Thyroid gland (tissue), 4 donors: ENCODE measurements at regions not wholly inside any gene's neighbourhood (a gene's known extent, or its start where the extent isn't known, plus 50 kb on each side); places are given as distances from the start of the nearest gene placed in this dataset.
A peak's percentile ranks its signal among the peaks of the same experiment; 100 is the strongest.

Experiments used
- DNase-seq, 2 donors: peaks; one replicate each; pipeline ENCODE4 v3.0.0-alpha.2; 2019
- H3K27ac ChIP-seq, 3 donors: fragments of 200-600 bp; sonication (generic); 1 replicate in 2 of 3; 2 replicates in 1 of 3; pipeline ENCODE4 v1.5.1; 2016 to 2019; ENCODE audit warnings: mild to moderate bottlenecking in 1 of 3, moderate library complexity in 1 of 3
- H3K27me3 ChIP-seq: fragments of 200-600 bp; sonication (generic); one replicate; pipeline ENCODE4 v1.5.1; 2019
- H3K36me3 ChIP-seq, 2 donors: fragments of 200-600 bp; sonication (generic); one replicate each; pipeline ENCODE4 v1.5.1; 2016 to 2019
- H3K4me1 ChIP-seq, 2 donors: fragments of 200-600 bp; sonication (generic); one replicate each; pipeline ENCODE4 v1.5.1; 2017 to 2019
- H3K4me3 ChIP-seq, 3 donors: fragments of 200-600 bp; sonication (generic); replicated peaks in 1 of 3; 1 replicate in 2 of 3; 2 replicates in 1 of 3; pipeline ENCODE4 v1.5.1; 2016; ENCODE audit warnings: mild to moderate bottlenecking in 1 of 3
- H3K9me3 ChIP-seq: fragments of 200-600 bp; sonication (generic); one replicate; pipeline ENCODE4 v1.5.1; 2017
- POLR2A ChIP-seq, 2 donors: fragments of 450-650 bp; IDR thresholded peaks; one replicate each; pipeline ENCODE4 v1.6.1; 2017; ENCODE audit warnings: antibody characterized with exemption in 2 of 2, mild to moderate bottlenecking in 2 of 2, moderate library complexity in 1 of 2
- WGBS, 2 donors: methylation state at CpG; one replicate each; pipeline ENCODE4 v1.1.5; 2017; 5-methylcytosine and 5-hydroxymethylcytosine counted together
- intact Hi-C: fragments of 100-400 bp; cut with DNase I; formaldehyde crosslinking; loops from one replicate; pipeline ENCODE4 v1.15.1; 2023
- TF ChIP-seq, protein P1 (sequence below), 6 experiments: fragments of 200-600 bp in 3 of 6; fragments of 450-650 bp in 3 of 6; sonication (generic) in 3 of 6; IDR thresholded peaks; one replicate each; pipeline ENCODE4 v1.5.1; 2016 to 2019; ENCODE audit warnings: antibody characterized with exemption in 6 of 6, mild to moderate bottlenecking in 2 of 6, inconsistent platforms in 1 of 6, moderate library complexity in 1 of 6

DNA sequence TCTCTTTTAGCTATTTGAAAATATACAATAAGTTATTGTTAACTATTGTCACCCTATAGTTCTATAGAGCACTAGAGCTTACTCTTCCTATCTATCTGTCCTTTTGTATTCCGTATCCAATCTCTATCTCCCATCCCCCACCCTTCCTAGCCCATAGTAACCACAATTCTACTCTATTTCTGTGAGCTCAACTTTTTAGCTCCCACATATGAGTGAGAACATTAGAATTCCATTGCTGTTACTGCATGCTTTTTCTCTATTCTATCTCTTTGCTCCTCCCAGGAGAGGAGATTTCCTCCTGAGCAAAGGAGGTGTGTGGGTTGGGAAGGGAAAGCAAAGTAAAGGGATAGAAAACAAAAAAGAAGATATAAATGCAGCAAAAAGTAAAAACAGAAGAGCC, 105.6 kb upstream of the SLC4A7 start:
- Histone ChIP-seq H3K4me3 (no peak overlapping the region), H3K9me3 (no peaks in the 10 kb centered on the region), H3K4me1 (peaks cover 10 to 16% of the 10 kb centered on the region in 2 donors), H3K27ac (peak overlapping the region in 1 of 3 donors; percentile 72), H3K36me3 (no peaks in the 10 kb centered on the region), H3K27me3 (no peaks in the 10 kb centered on the region)
- WGBS, 2 donors: 90 to 92% methylated on average over 1 of the region's 1 CpG
- intact Hi-C loops: no loop called here
- no peak for DNase-seq
- TF ChIP-seq, protein P1, sequence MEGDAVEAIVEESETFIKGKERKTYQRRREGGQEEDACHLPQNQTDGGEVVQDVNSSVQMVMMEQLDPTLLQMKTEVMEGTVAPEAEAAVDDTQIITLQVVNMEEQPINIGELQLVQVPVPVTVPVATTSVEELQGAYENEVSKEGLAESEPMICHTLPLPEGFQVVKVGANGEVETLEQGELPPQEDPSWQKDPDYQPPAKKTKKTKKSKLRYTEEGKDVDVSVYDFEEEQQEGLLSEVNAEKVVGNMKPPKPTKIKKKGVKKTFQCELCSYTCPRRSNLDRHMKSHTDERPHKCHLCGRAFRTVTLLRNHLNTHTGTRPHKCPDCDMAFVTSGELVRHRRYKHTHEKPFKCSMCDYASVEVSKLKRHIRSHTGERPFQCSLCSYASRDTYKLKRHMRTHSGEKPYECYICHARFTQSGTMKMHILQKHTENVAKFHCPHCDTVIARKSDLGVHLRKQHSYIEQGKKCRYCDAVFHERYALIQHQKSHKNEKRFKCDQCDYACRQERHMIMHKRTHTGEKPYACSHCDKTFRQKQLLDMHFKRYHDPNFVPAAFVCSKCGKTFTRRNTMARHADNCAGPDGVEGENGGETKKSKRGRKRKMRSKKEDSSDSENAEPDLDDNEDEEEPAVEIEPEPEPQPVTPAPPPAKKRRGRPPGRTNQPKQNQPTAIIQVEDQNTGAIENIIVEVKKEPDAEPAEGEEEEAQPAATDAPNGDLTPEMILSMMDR (IDR thresholded peaks at IDR 0.05): no peak
- no peak for TF ChIP-seq POLR2A (IDR thresholded peaks at IDR 0.05)

DNA sequence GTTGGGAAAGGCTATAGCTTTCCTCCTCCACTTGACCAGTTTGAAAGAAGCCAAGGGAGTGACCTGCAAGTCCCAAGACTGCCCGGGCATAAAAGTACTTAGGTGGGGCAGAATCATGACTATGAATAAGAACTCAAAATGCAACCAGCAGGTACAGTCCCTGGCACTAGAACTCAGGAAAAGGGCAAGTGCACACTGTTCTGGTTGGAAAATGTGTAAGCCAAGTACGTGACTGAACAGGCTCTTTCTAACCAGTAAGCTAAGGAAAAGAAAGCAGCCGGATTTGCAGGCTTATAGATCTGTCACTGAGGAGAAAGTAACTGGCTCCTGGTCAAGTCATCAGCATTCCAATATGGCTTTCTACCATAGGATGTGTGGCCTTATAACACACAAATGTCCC, 101.2 kb upstream of the SLC4A7 start:
- H3K36me3 ChIP-seq: no peaks in the 10 kb centered on the region
- DNase-seq: no peak
- intact Hi-C loops: no loop called here
- H3K4me3 ChIP-seq: no peak overlapping the region
- H3K27me3 ChIP-seq: no peaks in the 10 kb centered on the region
- 53 to 63% methylated on average over 3 of the region's 3 CpGs for WGBS, 2 donors
- H3K9me3 ChIP-seq: no peaks in the 10 kb centered on the region
- H3K4me1 ChIP-seq: peaks cover 1 to 7% of the 10 kb centered on the region in 2 donors
- TF ChIP-seq, protein P1 (IDR thresholded peaks at IDR 0.05): no peak
- TF ChIP-seq POLR2A (IDR thresholded peaks at IDR 0.05): no peak
- H3K27ac ChIP-seq: no peak overlapping the region

DNA sequence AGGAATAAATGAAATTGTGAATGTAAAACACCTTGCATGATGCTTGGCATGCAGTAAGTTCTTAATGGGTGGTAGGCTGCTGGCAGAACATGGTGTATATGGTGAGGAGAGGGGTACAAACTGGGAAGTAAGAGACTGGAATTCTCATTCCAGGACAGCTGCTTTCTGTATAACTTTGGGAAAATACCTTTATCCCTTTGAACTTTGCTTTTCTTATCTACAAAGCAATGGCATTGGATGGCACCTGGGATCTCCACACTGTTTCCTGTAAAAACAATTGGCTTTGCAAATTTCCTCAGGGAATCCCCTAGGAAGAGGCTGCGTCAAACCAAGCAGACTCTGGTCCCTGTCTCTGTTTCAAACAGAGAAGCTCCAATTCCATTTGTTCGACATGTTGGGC, 100.7 kb upstream of the SLC4A7 start:
- peaks cover 0 to 2% of the 10 kb centered on the region in 2 donors for H3K4me1 ChIP-seq
- no peaks in the 10 kb centered on the region for H3K27me3 ChIP-seq
- WGBS, 2 donors: 79 to 92% methylated on average over 2 of the region's 2 CpGs
- TF ChIP-seq, protein P1 (IDR thresholded peaks at IDR 0.05): no peak
- no peak for TF ChIP-seq POLR2A (IDR thresholded peaks at IDR 0.05)
- no peak for DNase-seq
- H3K9me3 ChIP-seq: no peaks in the 10 kb centered on the region
- H3K36me3 ChIP-seq: no peaks in the 10 kb centered on the region
- H3K27ac ChIP-seq: no peak overlapping the region
- H3K4me3 ChIP-seq: no peak overlapping the region
- intact Hi-C loops: no loop called here

DNA sequence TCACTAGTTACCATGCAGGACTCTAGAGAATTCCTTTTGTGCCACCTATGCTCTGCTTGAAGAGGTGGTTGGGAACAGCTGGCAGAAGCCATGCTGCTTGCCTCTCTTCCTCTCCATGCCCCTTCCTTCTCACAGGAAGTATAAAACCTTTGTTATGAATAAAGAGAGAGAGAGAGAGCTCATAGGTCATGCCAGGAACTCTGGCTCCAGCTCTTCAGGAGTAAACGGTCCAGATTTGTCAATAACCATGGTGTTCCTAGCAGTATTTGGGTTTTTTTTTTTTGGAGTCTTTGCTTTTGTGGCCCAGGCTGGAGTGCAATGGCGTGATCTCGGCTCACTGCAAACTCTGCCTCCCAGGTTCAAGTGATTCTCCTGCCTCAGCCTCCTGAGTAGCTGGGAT, 97.7 kb upstream of the SLC4A7 start:
- Histone ChIP-seq H3K36me3 (no peaks in the 10 kb centered on the region), H3K4me3 (no peak overlapping the region), H3K9me3 (no peaks in the 10 kb centered on the region), H3K27me3 (no peaks in the 10 kb centered on the region), H3K27ac (no peak overlapping the region), H3K4me1 (no peaks in the 10 kb centered on the region)
- intact Hi-C loops: no loop called here
- TF ChIP-seq, protein P1 (IDR thresholded peaks at IDR 0.05): no peak
- TF ChIP-seq POLR2A (IDR thresholded peaks at IDR 0.05): no peak
- DNase-seq: no peak
- 90 to 96% methylated on average over 3 of the region's 3 CpGs for WGBS, 2 donors

DNA sequence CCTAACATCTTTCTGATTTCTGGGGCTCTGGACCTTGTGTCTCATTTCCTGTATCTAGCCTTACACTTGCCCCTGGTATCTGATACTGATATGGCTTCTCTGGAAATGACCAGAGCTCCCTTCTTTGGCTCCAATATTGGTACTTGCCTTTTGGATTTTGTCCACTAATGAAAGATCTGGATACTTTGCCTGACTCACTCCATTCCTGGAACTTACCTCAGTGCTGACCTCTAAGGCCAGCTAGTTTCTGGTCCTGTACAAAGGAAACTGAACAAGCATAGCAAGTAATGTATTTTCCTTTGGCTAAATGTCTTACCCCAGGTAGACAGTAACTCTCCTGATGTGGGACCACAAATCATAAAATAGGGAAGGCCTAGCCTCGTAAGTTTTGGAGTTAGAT, 93.8 kb upstream of the SLC4A7 start:
- Histone ChIP-seq H3K27me3 (no peaks in the 10 kb centered on the region), H3K4me1 (no peaks in the 10 kb centered on the region), H3K36me3 (no peaks in the 10 kb centered on the region), H3K27ac (peak overlapping the region in 1 of 3 donors; percentile 33), H3K9me3 (no peaks in the 10 kb centered on the region), H3K4me3 (no peak overlapping the region)
- TF ChIP-seq, protein P1 (IDR thresholded peaks at IDR 0.05): no peak
- no peak for TF ChIP-seq POLR2A (IDR thresholded peaks at IDR 0.05)
- WGBS, 2 donors: 96 to 100% methylated on average over 1 of the region's 1 CpG
- intact Hi-C loops: no loop called here
- no peak for DNase-seq
